ENCODE measurements at regions not wholly inside any gene's neighbourhood (a gene's known extent, or its start where the extent isn't known, plus 50 kb on each side); places are given as distances from the start of the nearest gene placed in this dataset.

DNA sequence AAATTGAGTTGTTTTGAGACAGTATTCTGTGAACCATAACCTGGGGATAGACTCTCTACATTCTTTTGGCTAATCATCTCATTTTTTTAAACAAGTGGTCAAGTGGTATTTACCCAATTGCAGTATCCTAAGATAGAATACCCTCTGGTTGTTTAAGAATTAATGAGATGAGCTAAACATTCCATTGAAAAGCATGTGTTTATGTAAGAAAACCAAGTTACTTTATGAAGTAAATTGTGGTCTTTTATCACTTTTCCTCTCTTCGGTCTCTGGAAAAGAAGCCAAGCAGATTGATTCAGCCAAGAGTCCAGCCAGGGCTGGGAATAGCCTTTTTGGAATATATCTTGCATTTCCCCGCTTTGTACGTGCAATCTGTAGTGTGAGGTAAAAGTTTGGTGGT, 185.7 kb upstream of the TOPAZ1 start:
- ATAC-seq (ENCODE audit: low read depth) (peak; percentile 71), DNase-seq (peak; percentile 17)
- TF ChIP-seq CEBPB (IDR thresholded peaks at IDR 0.05; ENCODE audit: low read depth, low read length), result no peak
- no peak for TF ChIP-seq RAD21 (IDR thresholded peaks at IDR 0.05; ENCODE audit: low read length)
- no peak for TF ChIP-seq MAZ (IDR thresholded peaks at IDR 0.05; ENCODE audit: borderline replicate concordance, low read depth, low read length)
- TF ChIP-seq, protein P1, sequence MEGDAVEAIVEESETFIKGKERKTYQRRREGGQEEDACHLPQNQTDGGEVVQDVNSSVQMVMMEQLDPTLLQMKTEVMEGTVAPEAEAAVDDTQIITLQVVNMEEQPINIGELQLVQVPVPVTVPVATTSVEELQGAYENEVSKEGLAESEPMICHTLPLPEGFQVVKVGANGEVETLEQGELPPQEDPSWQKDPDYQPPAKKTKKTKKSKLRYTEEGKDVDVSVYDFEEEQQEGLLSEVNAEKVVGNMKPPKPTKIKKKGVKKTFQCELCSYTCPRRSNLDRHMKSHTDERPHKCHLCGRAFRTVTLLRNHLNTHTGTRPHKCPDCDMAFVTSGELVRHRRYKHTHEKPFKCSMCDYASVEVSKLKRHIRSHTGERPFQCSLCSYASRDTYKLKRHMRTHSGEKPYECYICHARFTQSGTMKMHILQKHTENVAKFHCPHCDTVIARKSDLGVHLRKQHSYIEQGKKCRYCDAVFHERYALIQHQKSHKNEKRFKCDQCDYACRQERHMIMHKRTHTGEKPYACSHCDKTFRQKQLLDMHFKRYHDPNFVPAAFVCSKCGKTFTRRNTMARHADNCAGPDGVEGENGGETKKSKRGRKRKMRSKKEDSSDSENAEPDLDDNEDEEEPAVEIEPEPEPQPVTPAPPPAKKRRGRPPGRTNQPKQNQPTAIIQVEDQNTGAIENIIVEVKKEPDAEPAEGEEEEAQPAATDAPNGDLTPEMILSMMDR (conservative IDR thresholded peaks at IDR 0.05; ENCODE audit: low read depth, low read length), result no peak
- TF ChIP-seq BHLHE40 (IDR thresholded peaks at IDR 0.05; ENCODE audit: low read depth, low read length), result no peak
- no peak for TF ChIP-seq CHD1 (IDR thresholded peaks at IDR 0.05; ENCODE audit: low read depth, low read length)
- TF ChIP-seq, protein P2, sequence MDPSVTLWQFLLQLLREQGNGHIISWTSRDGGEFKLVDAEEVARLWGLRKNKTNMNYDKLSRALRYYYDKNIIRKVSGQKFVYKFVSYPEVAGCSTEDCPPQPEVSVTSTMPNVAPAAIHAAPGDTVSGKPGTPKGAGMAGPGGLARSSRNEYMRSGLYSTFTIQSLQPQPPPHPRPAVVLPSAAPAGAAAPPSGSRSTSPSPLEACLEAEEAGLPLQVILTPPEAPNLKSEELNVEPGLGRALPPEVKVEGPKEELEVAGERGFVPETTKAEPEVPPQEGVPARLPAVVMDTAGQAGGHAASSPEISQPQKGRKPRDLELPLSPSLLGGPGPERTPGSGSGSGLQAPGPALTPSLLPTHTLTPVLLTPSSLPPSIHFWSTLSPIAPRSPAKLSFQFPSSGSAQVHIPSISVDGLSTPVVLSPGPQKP (IDR thresholded peaks at IDR 0.05; ENCODE audit: borderline replicate concordance, low read depth, low read length), result no peak
- TF ChIP-seq RCOR1 (IDR thresholded peaks at IDR 0.05; ENCODE audit: insufficient replicate concordance, low read length), result no peak
- no peak for TF ChIP-seq MXI1 (IDR thresholded peaks at IDR 0.05; ENCODE audit: borderline replicate concordance, low read depth, low read length)
- Histone ChIP-seq H3K9ac (ENCODE audit: low read depth, low read length) (no peak overlapping the region), H3K9me3 (ENCODE audit: control insufficient read depth, insufficient read depth, low read length) (no peaks in the 10 kb centered on the region), H3K4me3 (ENCODE audit: insufficient read depth, low read depth, low read length) (no peak overlapping the region), H3K14ac (replicated peaks; ENCODE audit: low read depth, low read length) (no peak overlapping the region), H3K9me1 (ENCODE audit: insufficient read depth, low read length) (no peaks in the 10 kb centered on the region), H4K20me1 (ENCODE audit: insufficient read depth, low read length) (no peaks in the 10 kb centered on the region), H3K4ac (ENCODE audit: low read depth, low read length) (no peak overlapping the region), H2BK15ac (ENCODE audit: low read depth, low read length) (no peak overlapping the region), H2BK5ac (ENCODE audit: low read depth, low read length, poor library complexity, severe bottlenecking) (no peak overlapping the region), H4K5ac (ENCODE audit: low read depth, low read length) (no peak overlapping the region), H2AFZ (replicated peaks; ENCODE audit: low read length, poor library complexity) (no peak overlapping the region), H2AK5ac (ENCODE audit: low read depth, low read length) (no peak overlapping the region), H3K23ac (ENCODE audit: low read depth, low read length) (no peak overlapping the region), H3K79me1 (ENCODE audit: low read depth in 1 of 2, low read length in 2 of 2) (no peaks in the 10 kb centered on the region), H2BK120ac (ENCODE audit: low read depth, low read length) (no peak overlapping the region), H3K27ac (ENCODE audit: insufficient read depth, low read length) (no peak overlapping the region), H3K27me3 (ENCODE audit: control insufficient read depth, insufficient read depth, low read length) (peaks cover 55% of the 10 kb centered on the region), H3K56ac (ENCODE audit: extremely low read depth, insufficient read depth, low read length) (no peak overlapping the region), H2BK20ac (ENCODE audit: low read depth, low read length) (no peak overlapping the region), H3K36me3 (ENCODE audit: control insufficient read depth, insufficient read depth, low read length) (no peaks in the 10 kb centered on the region), H4K91ac (ENCODE audit: insufficient read depth, low read depth, low read length) (no peak overlapping the region), H3K18ac (ENCODE audit: low read depth, low read length) (no peak overlapping the region), H2AK9ac (replicated peaks; ENCODE audit: low read depth, low read length, poor library complexity) (no peak overlapping the region), H3K4me1 (ENCODE audit: control insufficient read depth, insufficient read depth, low read length) (no peaks in the 10 kb centered on the region), H4K8ac (ENCODE audit: low read depth in 2 of 2, low read length in 2 of 2) (no peak overlapping the region), H3K4me2 (ENCODE audit: low read depth, low read length) (no peak overlapping the region)
- ChIA-PET POLR2A (ENCODE audit: unreplicated experiment) (no interaction called here), CTCF (no interaction called here)
- in situ Hi-C loops (cut with MboI; ENCODE audit: low sequenced_read_pairs) (no loop called here), intact Hi-C loops (cut with micrococcal nuclease) (no loop called here), dilution Hi-C loops (cut with HindIII; ENCODE audit: low sequenced_read_pairs, unreplicated experiment) (no loop called here)
- BruUV-seq (replicated peaks), result no TSS peak
- no CpG with 5 or more reads among the region's 3 CpGs for WGBS, 2 experiments (ENCODE audit: extremely low coverage in 2 of 2, insufficient read length in 1 of 2)

Data from IMR-90 (cell line).